Breast epithelium (tissue), 4 donors: ENCODE measurements at regions not wholly inside any gene's neighbourhood (a gene's known extent, or its start where the extent isn't known, plus 50 kb on each side); places are given as distances from the start of the nearest gene placed in this dataset.

Experiments used
- DNase-seq, 2 donors: peaks; one replicate each; pipeline ENCODE4 v3.0.0-alpha.2; 2019; ENCODE audit warnings: low spot score in 2 of 2
- H3K27ac ChIP-seq, 2 donors: fragments of 200-600 bp; sonication (generic) in 1 of 2; one replicate each; pipeline ENCODE4 v1.5.1; 2016 to 2019; ENCODE audit warnings: mild to moderate bottlenecking in 1 of 2
- H3K27me3 ChIP-seq, 2 donors: fragments of 200-600 bp; sonication (generic) in 1 of 2; one replicate each; pipeline versions ENCODE4 v1.5.1 to v1.6.0; 2017 to 2019; ENCODE audit warnings: control low read depth in 1 of 2, mild to moderate bottlenecking in 1 of 2
- H3K36me3 ChIP-seq: fragments of 200-600 bp; one replicate; pipeline ENCODE4 v1.5.1; 2019
- H3K4me1 ChIP-seq, 2 donors: fragments of 200-600 bp; sonication (generic); one replicate each; pipeline ENCODE4 v1.5.1; 2016 to 2019; ENCODE audit warnings: control low read depth in 1 of 2
- H3K4me3 ChIP-seq, 3 donors: fragments of 200-600 bp; sonication (generic); 1 replicate in 2 of 3; 2 replicates in 1 of 3; pipeline ENCODE4 v1.5.1; 2016 to 2019; ENCODE audit warnings: mild to moderate bottlenecking in 3 of 3, moderate library complexity in 2 of 3
- H3K9me3 ChIP-seq, 2 donors: fragments of 200-600 bp; sonication (generic) in 1 of 2; one replicate each; pipeline ENCODE4 v1.5.1; 2016 to 2019; ENCODE audit warnings: control low read depth in 1 of 2
- CTCF ChIP-seq, 3 donors: fragments of 450-650 bp; IDR thresholded peaks; one replicate each; pipeline ENCODE4 v1.5.1; 2016 to 2017; ENCODE audit warnings: antibody characterized with exemption in 3 of 3, mild to moderate bottlenecking in 3 of 3, moderate library complexity in 3 of 3
- POLR2A ChIP-seq: fragments of 450-650 bp; IDR thresholded peaks from one replicate; pipeline ENCODE4 v1.6.1; 2016; ENCODE audit warnings: antibody characterized with exemption, mild to moderate bottlenecking, moderate library complexity
- POLR2AphosphoS5 ChIP-seq, 3 donors: sonication (generic); formaldehyde crosslinking; IDR thresholded peaks; one replicate each; pipeline ENCODE4 v1.6.1; 2017; ENCODE audit warnings: antibody characterized with exemption in 3 of 3
- intact Hi-C: fragments of 100-400 bp; cut with DNase I; formaldehyde crosslinking; loops from one replicate; pipeline ENCODE4 v1.15.1; 2023; ENCODE audit warnings: low total_unique reads

DNA sequence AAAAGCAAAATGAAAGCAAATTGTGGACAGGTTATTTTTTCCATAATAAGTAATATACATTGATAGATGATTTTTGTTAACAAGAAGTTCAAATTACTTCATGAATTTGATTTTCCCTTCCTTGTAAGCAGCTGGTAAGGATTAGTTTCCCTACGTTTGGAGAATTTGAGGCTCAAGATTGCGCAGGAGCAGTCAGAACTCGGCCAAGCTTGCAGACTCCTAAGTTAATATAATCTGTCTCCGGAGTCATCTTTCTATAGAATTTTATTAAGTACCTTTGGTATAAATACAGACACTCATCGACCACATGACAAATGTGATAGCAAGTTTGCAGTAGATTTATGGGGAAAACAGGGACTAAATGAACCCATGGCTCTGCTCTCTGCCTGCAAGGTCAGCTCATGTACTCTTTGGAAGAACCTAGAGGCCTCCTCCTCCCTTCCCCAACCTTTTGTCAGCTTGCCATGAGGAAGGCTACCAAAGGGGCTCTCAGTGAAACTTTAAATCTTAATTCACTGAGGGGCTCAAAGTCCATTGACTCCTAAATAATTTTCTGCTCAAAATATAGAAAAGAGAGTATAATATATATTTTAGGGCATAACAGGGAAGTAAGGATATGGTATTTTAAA, 89.2 kb upstream of the CTTNBP2 start:
- Histone ChIP-seq H3K4me1 (no peaks in the 10 kb centered on the region), H3K9me3 (no peaks in the 10 kb centered on the region), H3K4me3 (no peak overlapping the region), H3K27ac (no peak overlapping the region), H3K27me3 (no peaks in the 10 kb centered on the region), H3K36me3 (no peaks in the 10 kb centered on the region)
- TF ChIP-seq POLR2AphosphoS5 (IDR thresholded peaks at IDR 0.05) (no peak), CTCF (IDR thresholded peaks at IDR 0.05) (no peak), POLR2A (no peak)
- DNase-seq, result no peak
- intact Hi-C loops, result no loop called here

- no peak for DNase-seq
- Histone ChIP-seq H3K9me3 (no peaks in the 10 kb centered on the region), H3K36me3 (no peaks in the 10 kb centered on the region), H3K27ac (no peak overlapping the region), H3K27me3 (no peaks in the 10 kb centered on the region), H3K4me3 (no peak overlapping the region), H3K4me1 (no peaks in the 10 kb centered on the region)
- no peak for TF ChIP-seq CTCF (IDR thresholded peaks at IDR 0.05)
- TF ChIP-seq POLR2AphosphoS5 (IDR thresholded peaks at IDR 0.05), result no peak
- TF ChIP-seq POLR2A, result no peak
- intact Hi-C loops, result no loop called here
Measured at GRCh38 chr7:117963264-117964197, 90.3 kb upstream of the CTTNBP2 start.

DNA sequence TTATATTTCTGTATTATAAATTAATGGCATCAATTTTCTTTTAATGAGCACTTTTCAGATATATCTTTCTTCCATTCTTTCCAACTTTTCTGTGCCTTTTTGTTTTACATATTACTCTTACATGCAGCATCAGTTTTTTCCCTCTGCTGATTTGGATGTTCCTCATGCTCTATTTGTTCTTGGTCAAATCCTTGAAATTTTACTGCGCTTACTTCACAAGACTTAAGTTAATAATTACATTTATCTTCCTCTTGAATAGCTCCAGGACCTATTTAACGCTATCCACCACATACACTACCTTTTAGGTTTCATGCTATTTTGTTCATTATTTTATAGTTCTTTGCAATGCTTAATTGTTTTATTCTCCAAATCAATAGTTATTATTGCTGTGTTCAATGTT, 97.6 kb upstream of the CTTNBP2 start:
- Histone ChIP-seq H3K9me3 (no peaks in the 10 kb centered on the region), H3K36me3 (no peaks in the 10 kb centered on the region), H3K4me3 (no peak overlapping the region), H3K27ac (no peak overlapping the region), H3K4me1 (no peaks in the 10 kb centered on the region), H3K27me3 (no peaks in the 10 kb centered on the region)
- DNase-seq, result no peak
- TF ChIP-seq CTCF (IDR thresholded peaks at IDR 0.05) (no peak), POLR2A (no peak), POLR2AphosphoS5 (IDR thresholded peaks at IDR 0.05) (no peak)
- intact Hi-C loops, result no loop called here

DNA sequence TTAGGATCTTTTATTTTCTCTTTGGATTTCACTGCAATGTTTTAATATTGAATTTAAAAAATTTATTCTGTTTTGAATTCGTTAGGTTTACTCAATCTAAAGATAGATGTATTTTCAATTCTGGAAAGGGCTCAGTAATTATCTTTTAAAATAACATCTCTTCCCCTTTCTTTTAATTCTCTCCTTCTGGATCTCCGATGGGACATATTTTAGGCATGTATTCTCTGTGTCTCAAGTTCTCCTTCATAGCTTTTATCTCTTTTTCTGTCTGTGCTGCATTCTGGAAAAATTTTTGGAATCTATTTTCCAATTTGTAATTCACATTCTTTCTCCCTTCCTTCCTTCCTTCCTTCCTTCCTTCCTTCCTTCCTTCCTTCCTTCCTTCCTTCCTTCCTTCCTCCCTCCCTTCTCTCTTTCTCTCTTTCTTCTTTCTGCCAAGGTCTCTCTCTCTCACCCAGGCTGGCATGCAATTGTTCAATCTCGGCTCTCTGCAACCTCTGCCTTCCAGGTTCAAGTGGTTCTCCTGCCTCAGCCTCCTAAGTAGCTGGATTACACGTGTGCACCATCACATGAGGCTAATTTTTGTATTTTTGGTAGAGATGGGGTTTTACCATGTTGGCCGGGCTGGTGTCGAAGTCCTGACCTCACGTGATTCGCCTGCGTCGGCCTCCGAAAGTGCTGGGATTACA, 98.5 kb upstream of the CTTNBP2 start:
- H3K36me3 ChIP-seq, result no peaks in the 10 kb centered on the region
- DNase-seq, result no peak
- no peak overlapping the region for H3K4me3 ChIP-seq
- intact Hi-C loops, result no loop called here
- no peaks in the 10 kb centered on the region for H3K27me3 ChIP-seq
- H3K4me1 ChIP-seq, result no peaks in the 10 kb centered on the region
- no peaks in the 10 kb centered on the region for H3K9me3 ChIP-seq
- no peak overlapping the region for H3K27ac ChIP-seq
- TF ChIP-seq POLR2A (no peak), CTCF (IDR thresholded peaks at IDR 0.05) (no peak), POLR2AphosphoS5 (IDR thresholded peaks at IDR 0.05) (no peak)
